ENCODE measurements at regions not wholly inside any gene's neighbourhood (a gene's known extent, or its start where the extent isn't known, plus 50 kb on each side); places are given as distances from the start of the nearest gene placed in this dataset.

DNA sequence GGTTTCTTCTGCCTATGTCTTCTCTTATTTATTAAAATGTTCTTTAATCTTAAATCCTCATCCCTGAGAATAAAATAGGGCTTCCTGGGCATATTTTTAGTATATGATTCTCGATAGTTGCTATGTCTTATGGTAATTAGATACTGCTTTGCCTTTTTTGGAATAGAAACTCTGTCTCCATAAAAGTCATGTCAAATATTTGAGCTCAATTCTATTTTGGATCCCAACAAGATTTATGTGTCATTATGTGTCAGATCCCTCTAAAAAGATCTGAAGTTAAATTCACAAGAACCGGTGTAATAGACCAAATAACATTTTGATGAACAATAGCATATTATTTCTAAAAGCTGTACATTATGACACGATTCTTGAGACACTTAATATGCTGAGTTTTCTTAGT, 312.5 kb upstream of the PDE3A start:
- Histone ChIP-seq H3K4me1 (ENCODE audit: control insufficient read depth, insufficient read depth, low read length) (no peaks in the 10 kb centered on the region), H3K4me3 (ENCODE audit: low read depth in 2 of 2, low read length in 2 of 2) (no peak overlapping the region), H3K27ac (ENCODE audit: low read length) (no peak overlapping the region), H3K36me3 (ENCODE audit: control insufficient read depth, insufficient read depth, low read length) (no peaks in the 10 kb centered on the region), H3K9me3 (ENCODE audit: control insufficient read depth, insufficient read depth, low read depth, low read length) (no peaks in the 10 kb centered on the region), H3K27me3 (ENCODE audit: control insufficient read depth, insufficient read depth, low read length) (no peaks in the 10 kb centered on the region)
- BruUV-seq (replicated peaks): no TSS peak
- intact Hi-C loops (cut with micrococcal nuclease; ENCODE audit: unreplicated experiment): no loop called here
- ChIA-PET POLR2A (interaction anchor here (0.6 kb wide), 1 partner anchor 94 kb away, joined by 6 read pairs; no protein-coding TSS in a partner anchor), CTCF (no interaction called here)
- in situ Hi-C loops (cut with HindIII; ENCODE audit: low pct_unique_long_range_greater_than_20kb, low sequenced_read_pairs): no loop called here
- DNase-seq (ENCODE audit: low read depth, low spot score): no peak
- ATAC-seq: no peak
- TF ChIP-seq, protein P1, sequence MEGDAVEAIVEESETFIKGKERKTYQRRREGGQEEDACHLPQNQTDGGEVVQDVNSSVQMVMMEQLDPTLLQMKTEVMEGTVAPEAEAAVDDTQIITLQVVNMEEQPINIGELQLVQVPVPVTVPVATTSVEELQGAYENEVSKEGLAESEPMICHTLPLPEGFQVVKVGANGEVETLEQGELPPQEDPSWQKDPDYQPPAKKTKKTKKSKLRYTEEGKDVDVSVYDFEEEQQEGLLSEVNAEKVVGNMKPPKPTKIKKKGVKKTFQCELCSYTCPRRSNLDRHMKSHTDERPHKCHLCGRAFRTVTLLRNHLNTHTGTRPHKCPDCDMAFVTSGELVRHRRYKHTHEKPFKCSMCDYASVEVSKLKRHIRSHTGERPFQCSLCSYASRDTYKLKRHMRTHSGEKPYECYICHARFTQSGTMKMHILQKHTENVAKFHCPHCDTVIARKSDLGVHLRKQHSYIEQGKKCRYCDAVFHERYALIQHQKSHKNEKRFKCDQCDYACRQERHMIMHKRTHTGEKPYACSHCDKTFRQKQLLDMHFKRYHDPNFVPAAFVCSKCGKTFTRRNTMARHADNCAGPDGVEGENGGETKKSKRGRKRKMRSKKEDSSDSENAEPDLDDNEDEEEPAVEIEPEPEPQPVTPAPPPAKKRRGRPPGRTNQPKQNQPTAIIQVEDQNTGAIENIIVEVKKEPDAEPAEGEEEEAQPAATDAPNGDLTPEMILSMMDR (IDR thresholded peaks at IDR 0.05): no peak

DNA sequence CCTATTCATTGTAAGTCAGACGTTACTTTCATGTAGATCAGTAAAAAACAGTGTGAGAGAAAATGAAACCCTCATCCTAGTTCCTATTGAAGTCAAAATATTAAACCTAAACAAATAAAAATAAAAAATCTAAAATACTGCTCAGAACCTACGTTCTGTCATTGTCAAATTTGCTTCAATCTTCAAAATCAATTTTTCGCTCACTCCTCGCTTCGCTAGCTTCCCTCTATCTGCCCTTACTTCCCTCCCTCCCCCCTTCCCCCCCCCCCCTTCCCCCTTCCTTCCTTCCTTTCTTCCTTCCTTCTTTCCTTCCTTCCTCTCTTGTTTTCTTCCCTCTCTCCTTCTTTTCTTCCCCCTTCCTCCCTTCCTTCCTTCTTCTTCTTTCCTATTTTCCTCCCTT, 310.9 kb upstream of the PDE3A start:
- ChIA-PET CTCF (no interaction called here), POLR2A (interaction anchor here (0.6 kb wide), 1 partner anchor 311 kb away, joined by 4 read pairs; no protein-coding TSS in a partner anchor)
- Histone ChIP-seq H3K27ac (ENCODE audit: low read length) (no peak overlapping the region), H3K4me3 (ENCODE audit: low read depth in 2 of 2, low read length in 2 of 2) (no peak overlapping the region), H3K9me3 (ENCODE audit: control insufficient read depth, insufficient read depth, low read depth, low read length) (no peaks in the 10 kb centered on the region), H3K4me1 (ENCODE audit: control insufficient read depth, insufficient read depth, low read length) (no peaks in the 10 kb centered on the region), H3K36me3 (ENCODE audit: control insufficient read depth, insufficient read depth, low read length) (no peaks in the 10 kb centered on the region), H3K27me3 (ENCODE audit: control insufficient read depth, insufficient read depth, low read length) (no peaks in the 10 kb centered on the region)
- TF ChIP-seq TCF7L2 (IDR thresholded peaks at IDR 0.05; ENCODE audit: low read depth, low read length) (no peak), POLR2AphosphoS5 (IDR thresholded peaks at IDR 0.05; ENCODE audit: low read depth, low read length) (no peak), SIN3A (IDR thresholded peaks at IDR 0.05; ENCODE audit: borderline replicate concordance, insufficient read depth, low read depth, low read length) (no peak)
- TF ChIP-seq, protein P2, sequence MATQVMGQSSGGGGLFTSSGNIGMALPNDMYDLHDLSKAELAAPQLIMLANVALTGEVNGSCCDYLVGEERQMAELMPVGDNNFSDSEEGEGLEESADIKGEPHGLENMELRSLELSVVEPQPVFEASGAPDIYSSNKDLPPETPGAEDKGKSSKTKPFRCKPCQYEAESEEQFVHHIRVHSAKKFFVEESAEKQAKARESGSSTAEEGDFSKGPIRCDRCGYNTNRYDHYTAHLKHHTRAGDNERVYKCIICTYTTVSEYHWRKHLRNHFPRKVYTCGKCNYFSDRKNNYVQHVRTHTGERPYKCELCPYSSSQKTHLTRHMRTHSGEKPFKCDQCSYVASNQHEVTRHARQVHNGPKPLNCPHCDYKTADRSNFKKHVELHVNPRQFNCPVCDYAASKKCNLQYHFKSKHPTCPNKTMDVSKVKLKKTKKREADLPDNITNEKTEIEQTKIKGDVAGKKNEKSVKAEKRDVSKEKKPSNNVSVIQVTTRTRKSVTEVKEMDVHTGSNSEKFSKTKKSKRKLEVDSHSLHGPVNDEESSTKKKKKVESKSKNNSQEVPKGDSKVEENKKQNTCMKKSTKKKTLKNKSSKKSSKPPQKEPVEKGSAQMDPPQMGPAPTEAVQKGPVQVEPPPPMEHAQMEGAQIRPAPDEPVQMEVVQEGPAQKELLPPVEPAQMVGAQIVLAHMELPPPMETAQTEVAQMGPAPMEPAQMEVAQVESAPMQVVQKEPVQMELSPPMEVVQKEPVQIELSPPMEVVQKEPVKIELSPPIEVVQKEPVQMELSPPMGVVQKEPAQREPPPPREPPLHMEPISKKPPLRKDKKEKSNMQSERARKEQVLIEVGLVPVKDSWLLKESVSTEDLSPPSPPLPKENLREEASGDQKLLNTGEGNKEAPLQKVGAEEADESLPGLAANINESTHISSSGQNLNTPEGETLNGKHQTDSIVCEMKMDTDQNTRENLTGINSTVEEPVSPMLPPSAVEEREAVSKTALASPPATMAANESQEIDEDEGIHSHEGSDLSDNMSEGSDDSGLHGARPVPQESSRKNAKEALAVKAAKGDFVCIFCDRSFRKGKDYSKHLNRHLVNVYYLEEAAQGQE (IDR thresholded peaks at IDR 0.05; ENCODE audit: insufficient read depth in 1 of 2, low read depth in 2 of 2, low read length in 1 of 2): no peak
- TF ChIP-seq, protein P1 (IDR thresholded peaks at IDR 0.05): no peak
- BruUV-seq (replicated peaks): no TSS peak
- in situ Hi-C loops (cut with HindIII; ENCODE audit: low pct_unique_long_range_greater_than_20kb, low sequenced_read_pairs) (no loop called here), intact Hi-C loops (cut with micrococcal nuclease; ENCODE audit: unreplicated experiment) (no loop called here)
- ATAC-seq (no peak), DNase-seq (ENCODE audit: low read depth, low spot score) (no peak)

DNA sequence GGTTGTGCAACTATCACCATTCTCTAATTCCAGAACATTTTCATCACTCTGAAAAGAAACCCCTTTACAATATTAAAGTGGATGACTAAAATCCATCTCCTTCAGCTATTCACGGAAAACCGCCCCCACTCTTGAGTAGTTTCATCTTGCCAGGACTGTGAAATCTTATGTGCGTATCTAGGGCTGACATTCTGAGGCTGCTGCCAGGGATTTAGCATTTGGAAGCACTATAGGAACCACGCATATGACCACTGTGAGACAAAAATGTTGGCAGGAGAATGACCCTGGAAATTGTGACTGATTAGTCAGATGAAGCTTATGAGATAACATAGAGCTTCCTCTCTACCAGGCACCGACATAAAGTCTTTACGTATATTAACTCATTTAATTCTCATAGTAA, 305.2 kb upstream of the PDE3A start:
- no TSS peak for BruUV-seq (replicated peaks)
- Histone ChIP-seq H3K9me3 (ENCODE audit: control insufficient read depth, insufficient read depth, low read depth, low read length) (no peaks in the 10 kb centered on the region), H3K27ac (ENCODE audit: low read length) (no peak overlapping the region), H3K27me3 (ENCODE audit: control insufficient read depth, insufficient read depth, low read length) (no peaks in the 10 kb centered on the region), H3K4me3 (ENCODE audit: low read depth in 2 of 2, low read length in 2 of 2) (no peak overlapping the region), H3K4me1 (ENCODE audit: control insufficient read depth, insufficient read depth, low read length) (no peaks in the 10 kb centered on the region), H3K36me3 (ENCODE audit: control insufficient read depth, insufficient read depth, low read length) (no peaks in the 10 kb centered on the region)
- ChIA-PET POLR2A (no interaction called here), CTCF (no interaction called here)
- DNase-seq (ENCODE audit: low read depth, low spot score) (no peak), ATAC-seq (no peak)
- in situ Hi-C loops (cut with HindIII; ENCODE audit: low pct_unique_long_range_greater_than_20kb, low sequenced_read_pairs) (no loop called here), intact Hi-C loops (cut with micrococcal nuclease; ENCODE audit: unreplicated experiment) (no loop called here)
- TF ChIP-seq, protein P1 (IDR thresholded peaks at IDR 0.05): no peak
- no peak for TF ChIP-seq TCF7L2 (IDR thresholded peaks at IDR 0.05; ENCODE audit: low read depth, low read length)
